Adipocyte (in vitro differentiated cells): ENCODE measurements at regions not wholly inside any gene's neighbourhood (a gene's known extent, or its start where the extent isn't known, plus 50 kb on each side); places are given as distances from the start of the nearest gene placed in this dataset.
"Not testable (repeated sequence)": the region's sequence is repeated elsewhere in the genome, so short reads cannot be mapped to it uniquely, and the experiment has no call there.

Experiments used
- DNase-seq: peaks from one replicate; pipeline ENCODE4 v3.0.0-alpha.2; 2015; ENCODE audit warnings: low read depth
- H3K27me3 ChIP-seq: replicated peaks from 2 replicates; pipeline ENCODE4 v1.7.0; 2013; ENCODE audit warnings: mild to moderate bottlenecking, low read length, moderate library complexity; ENCODE audit not compliant: control insufficient read depth, insufficient read depth
- H3K36me3 ChIP-seq: 2 replicates; pipeline ENCODE4 v1.7.0; 2013; ENCODE audit warnings: low read length, mild to moderate bottlenecking, moderate library complexity; ENCODE audit not compliant: control insufficient read depth, insufficient read depth, severe bottlenecking
- H3K4me1 ChIP-seq: 2 replicates; pipeline ENCODE4 v1.7.0; 2013; ENCODE audit warnings: mild to moderate bottlenecking, low read length, moderate library complexity; ENCODE audit not compliant: control insufficient read depth, insufficient read depth
- H3K4me3 ChIP-seq: 2 replicates; pipeline ENCODE4 v1.7.0; 2013; ENCODE audit warnings: mild to moderate bottlenecking, low read length, moderate library complexity
- H3K9ac ChIP-seq: 2 replicates; pipeline ENCODE4 v1.7.0; 2013; ENCODE audit warnings: mild to moderate bottlenecking, low read length, moderate library complexity
- H3K9me3 ChIP-seq: 2 replicates; pipeline ENCODE4 v1.7.0; 2013; ENCODE audit warnings: mild to moderate bottlenecking, low read length, moderate library complexity; ENCODE audit not compliant: control insufficient read depth

GRCh38 chr11:116333001-116333535 lies 439.7 kb downstream of the BUD13 start:
- Histone ChIP-seq H3K27me3 (no peaks in the 10 kb centered on the region), H3K9ac (no peak overlapping the region), H3K36me3 (no peaks in the 10 kb centered on the region), H3K9me3 (peaks cover 7% of the 10 kb centered on the region), H3K4me3 (no peak overlapping the region), H3K4me1 (no peaks in the 10 kb centered on the region)
- no peak for DNase-seq

GRCh38 chr11:116332391-116332790 lies 440.4 kb downstream of the BUD13 start:
- Histone ChIP-seq H3K9ac (no peak overlapping the region), H3K36me3 (no peaks in the 10 kb centered on the region), H3K9me3 (peaks cover 5% of the 10 kb centered on the region), H3K27me3 (no peaks in the 10 kb centered on the region), H3K4me1 (no peaks in the 10 kb centered on the region), H3K4me3 (no peak overlapping the region)
- DNase-seq: no peak

- no peak for DNase-seq
- H3K4me3 ChIP-seq: no peak overlapping the region
Observed at GRCh38 chr11:116331381-116331780, 441.4 kb downstream of the BUD13 start.

GRCh38 chr11:116330439-116331185 lies 442.2 kb downstream of the BUD13 start:
- no peaks in the 10 kb centered on the region for H3K27me3 ChIP-seq
- no peaks in the 10 kb centered on the region for H3K9me3 ChIP-seq
- H3K36me3 ChIP-seq: no peaks in the 10 kb centered on the region
- no peaks in the 10 kb centered on the region for H3K4me1 ChIP-seq
- H3K9ac ChIP-seq: no peak overlapping the region
- DNase-seq: no peak
- no peak overlapping the region for H3K4me3 ChIP-seq

More at GRCh38 chr11:116331381-116331780, 441.4 kb downstream of the BUD13 start:
- Histone ChIP-seq H3K4me1 (no peaks in the 10 kb centered on the region), H3K27me3 (no peaks in the 10 kb centered on the region), H3K9ac (no peak overlapping the region), H3K36me3 (no peaks in the 10 kb centered on the region), H3K9me3 (no peaks in the 10 kb centered on the region)

GRCh38 chr11:116329354-116330090 lies 443.3 kb downstream of the BUD13 start:
- Histone ChIP-seq H3K36me3 (no peaks in the 10 kb centered on the region), H3K4me1 (no peaks in the 10 kb centered on the region), H3K9me3 (no peaks in the 10 kb centered on the region), H3K27me3 (no peaks in the 10 kb centered on the region), H3K9ac (no peak overlapping the region), H3K4me3 (no peak overlapping the region)
- no peak for DNase-seq

GRCh38 chr11:116328851-116329250 lies 443.9 kb downstream of the BUD13 start:
- no peak overlapping the region for H3K4me3 ChIP-seq
- no peaks in the 10 kb centered on the region for H3K36me3 ChIP-seq
- H3K9me3 ChIP-seq: no peaks in the 10 kb centered on the region

GRCh38 chr11:116328391-116328790 lies 444.4 kb downstream of the BUD13 start:
- Histone ChIP-seq H3K4me1 (no peaks in the 10 kb centered on the region), H3K36me3 (no peaks in the 10 kb centered on the region), H3K27me3 (no peaks in the 10 kb centered on the region), H3K9me3 (no peaks in the 10 kb centered on the region), H3K4me3 (no peak overlapping the region), H3K9ac (no peak overlapping the region)
- no peak for DNase-seq

More at GRCh38 chr11:116328851-116329250, 443.9 kb downstream of the BUD13 start:
- no peak overlapping the region for H3K9ac ChIP-seq
- H3K4me1 ChIP-seq: no peaks in the 10 kb centered on the region
- H3K27me3 ChIP-seq: no peaks in the 10 kb centered on the region
- no peak for DNase-seq

GRCh38 chr11:116326146-116326545 lies 446.6 kb downstream of the BUD13 start:
- Histone ChIP-seq H3K4me3 (no peak overlapping the region), H3K9me3 (peaks cover under 1% of the 10 kb centered on the region), H3K27me3 (no peaks in the 10 kb centered on the region), H3K36me3 (no peaks in the 10 kb centered on the region), H3K9ac (no peak overlapping the region), H3K4me1 (no peaks in the 10 kb centered on the region)
- no peak for DNase-seq

GRCh38 chr11:116325247-116325646 lies 447.5 kb downstream of the BUD13 start:
- H3K4me3 ChIP-seq: no peak overlapping the region

GRCh38 chr11:116324077-116324476 lies 448.7 kb downstream of the BUD13 start:
- DNase-seq, H3K27me3 ChIP-seq: not testable (repeated sequence)

More at GRCh38 chr11:116325247-116325646, 447.5 kb downstream of the BUD13 start:
- no peaks in the 10 kb centered on the region for H3K27me3 ChIP-seq
- H3K4me1 ChIP-seq: no peaks in the 10 kb centered on the region
- no peak overlapping the region for H3K9ac ChIP-seq
- DNase-seq: no peak
- no peaks in the 10 kb centered on the region for H3K36me3 ChIP-seq
- peaks cover 4% of the 10 kb centered on the region for H3K9me3 ChIP-seq

GRCh38 chr11:116317212-116317611 lies 455.6 kb downstream of the BUD13 start:
- Histone ChIP-seq H3K27me3 (peaks cover 12% of the 10 kb centered on the region), H3K36me3 (no peaks in the 10 kb centered on the region), H3K4me3 (no peak overlapping the region), H3K4me1 (peaks cover 5% of the 10 kb centered on the region), H3K9ac (no peak overlapping the region), H3K9me3 (peaks cover 4% of the 10 kb centered on the region)
- DNase-seq: no peak

More at GRCh38 chr11:116324077-116324476, 448.7 kb downstream of the BUD13 start:
- H3K4me3 ChIP-seq, H3K36me3 ChIP-seq, H3K9me3 ChIP-seq, H3K9ac ChIP-seq, H3K4me1 ChIP-seq: not testable (repeated sequence)
